ENCODE measurements at regions not wholly inside any gene's neighbourhood (a gene's known extent, or its start where the extent isn't known, plus 50 kb on each side); places are given as distances from the start of the nearest gene placed in this dataset.

GRCh38 chr20:56868746-56869145, 239.6 kb downstream of the TFAP2C start:
- no peak for TF ChIP-seq CTCF (IDR thresholded peaks at IDR 0.05)
- no peak for DNase-seq
- no peak overlapping the region for H3K27ac Mint-ChIP-seq
- H3K4me1 Mint-ChIP-seq = peaks cover 23% of the 10 kb centered on the region
- peaks cover 20% of the 10 kb centered on the region for H3K9me3 Mint-ChIP-seq
- no peaks in the 10 kb centered on the region for H3K36me3 Mint-ChIP-seq (ENCODE audit: low read depth)
- H3K4me3 Mint-ChIP-seq = no peak overlapping the region
- H3K27me3 Mint-ChIP-seq (ENCODE audit: low read depth, poor library complexity) = peaks cover 16% of the 10 kb centered on the region

- no peak for DNase-seq
Measured at GRCh38 chr20:56870271-56870670, 241.2 kb downstream of the TFAP2C start.

DNA sequence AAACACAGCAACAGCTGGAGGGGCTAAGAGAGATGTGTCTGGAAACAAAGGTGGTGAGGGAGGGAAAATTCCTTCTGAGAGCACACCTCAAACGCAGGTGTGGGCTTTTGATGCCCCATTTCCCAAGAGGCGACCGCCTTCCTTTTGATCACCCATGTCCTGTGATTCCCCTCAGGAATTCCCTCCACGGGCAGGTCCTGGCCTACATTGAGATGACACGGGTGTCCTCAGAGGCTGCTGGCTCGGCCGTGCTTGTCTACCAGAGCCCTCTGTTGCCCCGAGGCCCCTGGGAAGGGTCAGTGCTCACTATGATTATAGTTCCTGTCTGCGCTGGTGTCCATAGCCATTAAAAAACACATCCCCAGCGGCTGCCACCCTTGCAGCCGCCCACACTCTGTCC, 242.6 kb downstream of the TFAP2C start:
- no peak for DNase-seq
- Mint-ChIP-seq H3K36me3 (ENCODE audit: low read depth) (no peaks in the 10 kb centered on the region), H3K4me3 (no peak overlapping the region), H3K4me1 (peaks cover 23% of the 10 kb centered on the region), H3K9me3 (peaks cover 33% of the 10 kb centered on the region), H3K27ac (no peak overlapping the region), H3K27me3 (ENCODE audit: low read depth, poor library complexity) (peaks cover 11% of the 10 kb centered on the region)
- TF ChIP-seq CTCF (IDR thresholded peaks at IDR 0.05) = no peak

More at GRCh38 chr20:56870271-56870670, 241.2 kb downstream of the TFAP2C start:
- TF ChIP-seq CTCF (IDR thresholded peaks at IDR 0.05) = no peak
- Mint-ChIP-seq H3K4me3 (no peak overlapping the region), H3K27me3 (ENCODE audit: low read depth, poor library complexity) (peaks cover 16% of the 10 kb centered on the region), H3K36me3 (ENCODE audit: low read depth) (no peaks in the 10 kb centered on the region), H3K27ac (no peak overlapping the region), H3K4me1 (peaks cover 30% of the 10 kb centered on the region), H3K9me3 (peaks cover 23% of the 10 kb centered on the region)

DNA sequence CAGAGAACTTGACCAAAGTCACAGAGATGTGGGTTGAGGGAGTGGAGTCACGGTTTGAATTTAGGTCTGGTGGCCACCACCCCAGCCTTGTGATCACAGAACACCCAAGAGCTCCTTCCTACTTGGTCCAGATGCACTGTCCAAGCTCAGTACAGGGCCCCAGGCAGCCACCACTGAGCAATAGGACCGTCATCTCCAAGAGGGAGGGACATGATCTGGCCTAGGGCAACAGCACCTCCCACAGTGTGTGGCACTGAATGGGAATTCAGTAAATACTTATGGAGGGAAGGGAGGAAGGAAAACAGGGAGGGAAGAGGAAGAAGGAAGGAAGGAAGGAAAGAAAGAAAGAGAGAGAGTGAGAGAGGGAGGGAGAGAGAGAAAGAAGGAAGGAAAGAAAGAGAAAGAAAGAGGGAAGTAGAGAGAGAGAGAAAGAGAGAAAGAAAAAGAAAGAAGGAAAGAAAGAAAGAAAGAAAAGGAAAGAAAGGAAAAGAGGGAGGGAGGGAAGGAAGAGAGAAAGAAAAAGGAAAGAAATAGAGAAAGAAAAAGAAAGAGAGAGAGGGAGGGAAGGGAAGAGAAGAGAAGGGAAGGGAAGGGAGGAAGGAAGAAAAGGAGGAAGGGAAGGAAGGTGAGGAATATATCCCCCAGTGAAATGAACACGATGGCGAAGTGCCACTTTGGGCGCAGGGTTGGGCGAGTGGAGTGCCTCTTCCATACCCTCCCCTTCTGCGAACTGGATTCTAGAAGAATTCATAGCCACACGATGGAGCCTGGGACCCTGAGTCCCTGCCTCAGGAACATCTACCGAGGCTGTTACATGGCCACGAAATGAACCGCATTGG, 243.7 kb downstream of the TFAP2C start:
- no peaks in the 10 kb centered on the region for H3K36me3 Mint-ChIP-seq (ENCODE audit: low read depth)
- TF ChIP-seq CTCF (IDR thresholded peaks at IDR 0.05) = no peak
- DNase-seq = no peak
- H3K4me1 Mint-ChIP-seq = peaks cover 20% of the 10 kb centered on the region
- H3K27me3 Mint-ChIP-seq (ENCODE audit: low read depth, poor library complexity) = peaks cover 11% of the 10 kb centered on the region
- H3K4me3 Mint-ChIP-seq = no peak overlapping the region
- H3K27ac Mint-ChIP-seq = no peak overlapping the region
- H3K9me3 Mint-ChIP-seq = peaks cover 36% of the 10 kb centered on the region

GRCh38 chr20:56873836-56874235, 244.7 kb downstream of the TFAP2C start:
- Mint-ChIP-seq H3K4me3 (no peak overlapping the region), H3K27me3 (ENCODE audit: low read depth, poor library complexity) (peaks cover 16% of the 10 kb centered on the region), H3K4me1 (peaks cover 20% of the 10 kb centered on the region), H3K27ac (peak overlapping the region; percentile 42), H3K9me3 (peaks cover 31% of the 10 kb centered on the region), H3K36me3 (ENCODE audit: low read depth) (no peaks in the 10 kb centered on the region)
- no peak for DNase-seq
- no peak for TF ChIP-seq CTCF (IDR thresholded peaks at IDR 0.05)

Measured in nephron progenitor cell (in vitro differentiated cells).